Ishikawa (cell line): ENCODE measurements at regions not wholly inside any gene's neighbourhood (a gene's known extent, or its start where the extent isn't known, plus 50 kb on each side); places are given as distances from the start of the nearest gene placed in this dataset.
A peak's percentile ranks its signal among the peaks of the same experiment; 100 is the strongest.

Experiments used
- CEBPB ChIP-seq: IDR thresholded peaks from 2 replicates; pipeline ENCODE4 v1.6.1; 2012
- CREB1 ChIP-seq: IDR thresholded peaks from 2 replicates; pipeline ENCODE4 v1.6.1; 2012; ENCODE audit warnings: low read depth
- EGR1 ChIP-seq: IDR thresholded peaks from 2 replicates; pipeline ENCODE4 v1.6.1; 2012
- EP300 ChIP-seq: IDR thresholded peaks from 2 replicates; pipeline ENCODE4 v1.6.1; 2012; ENCODE audit warnings: borderline replicate concordance
- FOXM1 ChIP-seq: IDR thresholded peaks from 2 replicates; pipeline ENCODE4 v1.6.1; 2012; ENCODE audit warnings: low read depth, borderline replicate concordance
- MAX ChIP-seq: IDR thresholded peaks from 2 replicates; pipeline ENCODE4 v1.6.1; 2012
- NFIC ChIP-seq: IDR thresholded peaks from 2 replicates; pipeline ENCODE4 v1.6.1; 2012
- RAD21 ChIP-seq: IDR thresholded peaks from 2 replicates; pipeline ENCODE4 v1.6.1; 2012; ENCODE audit warnings: low read depth
- REST ChIP-seq: IDR thresholded peaks from 2 replicates; pipeline ENCODE4 v1.6.1; 2012; ENCODE audit warnings: low read depth, mild to moderate bottlenecking
- TAF1 ChIP-seq: IDR thresholded peaks from 2 replicates; pipeline ENCODE4 v1.6.1; 2012; ENCODE audit warnings: low read depth, mild to moderate bottlenecking
- TCF12 ChIP-seq: IDR thresholded peaks from 2 replicates; pipeline ENCODE4 v1.6.1; 2012; ENCODE audit warnings: low read depth
- TEAD4 ChIP-seq: IDR thresholded peaks from 2 replicates; pipeline ENCODE4 v1.6.1; 2012
- YY1 ChIP-seq: IDR thresholded peaks from 2 replicates; pipeline ENCODE4 v1.6.1; 2012; ENCODE audit warnings: low read depth
- ZBTB7A ChIP-seq: IDR thresholded peaks from 2 replicates; pipeline ENCODE4 v1.6.1; 2012; ENCODE audit warnings: low read depth
- TF ChIP-seq, protein P1 (sequence below): IDR thresholded peaks from 2 replicates; pipeline ENCODE4 v1.6.1; 2012

DNA sequence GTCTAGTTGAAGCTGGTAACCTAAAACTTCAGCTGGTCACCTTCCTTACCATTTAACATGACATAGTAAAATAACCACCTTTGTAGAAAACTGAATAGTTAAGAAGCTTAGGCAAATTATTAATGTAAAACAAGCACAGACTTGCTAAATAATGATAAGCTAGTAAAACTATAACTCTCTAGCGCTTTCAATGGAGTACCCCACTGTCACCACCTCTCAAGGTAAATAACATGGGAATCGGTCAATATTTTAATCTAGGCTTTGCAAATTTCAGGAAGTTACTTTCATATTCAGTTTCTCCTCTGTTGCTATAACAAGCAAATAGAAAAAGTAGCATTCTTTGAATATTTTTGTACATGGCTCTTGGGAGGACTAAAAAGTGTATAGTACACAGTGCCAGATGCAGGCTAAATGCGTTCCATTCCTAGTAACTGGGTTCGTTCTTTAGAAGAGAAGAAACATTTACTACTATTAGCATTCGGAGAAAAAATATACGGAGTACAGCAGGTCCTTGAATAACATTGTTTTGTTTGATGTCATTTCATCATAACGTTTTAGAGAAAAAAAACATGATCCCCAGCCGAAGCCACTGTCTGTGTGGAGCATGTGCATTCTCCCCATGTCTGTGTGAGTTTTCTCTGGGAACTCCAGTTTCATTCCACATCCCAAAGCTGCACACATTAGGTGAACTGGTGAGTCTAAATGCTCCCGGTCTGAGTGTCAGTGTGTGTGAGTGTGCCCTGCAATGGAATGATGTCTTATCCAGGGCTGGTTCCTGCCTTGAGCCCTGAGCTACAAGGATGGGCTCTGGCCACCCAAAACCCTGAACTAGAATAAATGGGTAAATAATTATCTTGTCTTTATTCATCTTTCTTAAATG, 52.5 kb downstream of the EPRS1 start:
- TF ChIP-seq ZBTB7A (no peak), REST (no peak), RAD21 (no peak), FOXM1 (no peak), MAX (no peak), CREB1 (no peak), EP300 (no peak), TEAD4 (no peak), NFIC (no peak), TAF1 (no peak), CEBPB (no peak), TCF12 (no peak), EGR1 (no peak)
- TF ChIP-seq, protein P1, sequence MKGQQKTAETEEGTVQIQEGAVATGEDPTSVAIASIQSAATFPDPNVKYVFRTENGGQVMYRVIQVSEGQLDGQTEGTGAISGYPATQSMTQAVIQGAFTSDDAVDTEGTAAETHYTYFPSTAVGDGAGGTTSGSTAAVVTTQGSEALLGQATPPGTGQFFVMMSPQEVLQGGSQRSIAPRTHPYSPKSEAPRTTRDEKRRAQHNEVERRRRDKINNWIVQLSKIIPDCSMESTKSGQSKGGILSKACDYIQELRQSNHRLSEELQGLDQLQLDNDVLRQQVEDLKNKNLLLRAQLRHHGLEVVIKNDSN: no peak

GRCh38 chr1:219991919-219992318, 54.4 kb downstream of the EPRS1 start:
- TF ChIP-seq TEAD4: no peak
- no peak for TF ChIP-seq TAF1
- TF ChIP-seq YY1: no peak
- TF ChIP-seq CEBPB: no peak
- TF ChIP-seq NFIC: no peak
- TF ChIP-seq, protein P1: no peak
- TF ChIP-seq EP300: no peak
- no peak for TF ChIP-seq EGR1
- TF ChIP-seq MAX: no peak
- no peak for TF ChIP-seq RAD21
- TF ChIP-seq TCF12: no peak
- no peak for TF ChIP-seq CREB1
- TF ChIP-seq ZBTB7A: no peak
- no peak for TF ChIP-seq FOXM1
- no peak for TF ChIP-seq REST

- TF ChIP-seq YY1 (no peak), CREB1 (no peak), NFIC (no peak), ZBTB7A (no peak), TCF12 (no peak), MAX (no peak), FOXM1 (no peak), TEAD4 (no peak)
Observed at GRCh38 chr1:219991511-219991810, 54.8 kb downstream of the EPRS1 start.

- TF ChIP-seq TEAD4: no peak
- TF ChIP-seq RAD21: peak; percentile 15; the same call in 1 of the 2 replicates
Observed at GRCh38 chr1:219990782-219991510, 55.4 kb downstream of the EPRS1 start.

DNA sequence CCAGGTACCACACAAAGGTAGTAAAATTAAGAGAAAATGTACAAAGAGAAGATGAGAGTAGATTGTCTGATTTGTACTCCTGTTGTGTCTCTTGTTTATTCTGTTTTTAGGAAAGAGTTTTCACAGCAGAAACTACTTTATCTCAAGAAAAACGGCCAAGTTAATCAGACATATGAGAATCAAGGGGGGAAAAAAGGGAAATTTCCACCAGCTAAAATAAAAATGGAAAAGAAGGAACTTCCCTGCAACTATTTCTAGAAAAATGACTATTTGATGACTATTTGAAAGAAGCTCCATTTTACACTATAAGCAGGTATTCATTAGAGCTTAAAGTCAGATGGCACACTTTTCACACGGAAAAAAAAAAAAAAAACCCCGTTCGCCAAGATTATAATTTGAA, 56.5 kb downstream of the EPRS1 start:
- TF ChIP-seq MAX: no peak
- no peak for TF ChIP-seq YY1
- no peak for TF ChIP-seq REST
- TF ChIP-seq CREB1: no peak
- no peak for TF ChIP-seq ZBTB7A
- no peak for TF ChIP-seq TAF1
- no peak for TF ChIP-seq CEBPB
- no peak for TF ChIP-seq TCF12
- TF ChIP-seq, protein P1: no peak
- no peak for TF ChIP-seq FOXM1
- TF ChIP-seq RAD21: no peak
- TF ChIP-seq TEAD4: no peak
- TF ChIP-seq EP300: no peak
